SK-N-SH (cell line): ENCODE measurements at regions not wholly inside any gene's neighbourhood (a gene's known extent, or its start where the extent isn't known, plus 50 kb on each side); places are given as distances from the start of the nearest gene placed in this dataset.

Experiments used
- CTCF ChIA-PET: fragments of 300-600, 350-600 bp; formaldehyde crosslinking; extraction: SDS; loops from one replicate; lab custom pipeline; 2021; lab: Yijun Ruan, JAX
- POLR2A ChIA-PET: fragments of 350-600 bp; sonication (Branson Sonifier 250); formaldehyde crosslinking; extraction: SDS; loops from one replicate; lab custom pipeline; 2020; ENCODE audit warnings: antibody characterized with exemption, inconsistent platforms; lab: Yijun Ruan, JAX
- DNase-seq: peaks from one replicate; pipeline ENCODE4 v3.0.0; 2012
- H2AFZ ChIP-seq: fragments of 200-600 bp; sonication (generic); 2 replicates; pipeline ENCODE4 v1.8.1; 2016; ENCODE audit warnings: antibody characterized with exemption, mild to moderate bottlenecking, low read depth
- H3F3A ChIP-seq: fragments of 200-600 bp; sonication (generic); replicated peaks from 2 replicates; pipeline ENCODE3; 2016; ENCODE audit warnings: antibody characterized with exemption, mild to moderate bottlenecking; ENCODE audit not compliant: insufficient read depth
- H3K27ac ChIP-seq, 2 experiments: fragments of 200-500 bp in 1 of 2; fragments of 200-600 bp in 1 of 2; sonication (Bioruptor generic) in 1 of 2; sonication (generic), shearing (Covaris generic) in 1 of 2; 2 replicates each; pipeline versions ENCODE4 v1.5.1 to v1.6.1; 2014 to 2016; ENCODE audit warnings: low read depth in 2 of 2, inconsistent platforms in 1 of 2, low read length in 1 of 2, mild to moderate bottlenecking in 1 of 2, mixed read lengths in 1 of 2
- H3K27me3 ChIP-seq: fragments of 200-600 bp; sonication (generic), shearing (Covaris generic); 2 replicates; pipeline ENCODE4 v1.6.1; 2016; ENCODE audit warnings: mixed run types; ENCODE audit not compliant: insufficient read depth
- H3K36me3 ChIP-seq, 2 experiments: fragments of 200-500 bp in 1 of 2; fragments of 200-600 bp in 1 of 2; sonication (Bioruptor generic) in 1 of 2; sonication (generic) in 1 of 2; replicated peaks in 1 of 2; 2 replicates each; pipeline versions ENCODE3 to v1.5.1; 2014 to 2016; ENCODE audit warnings: low read length in 1 of 2, mild to moderate bottlenecking in 1 of 2; ENCODE audit not compliant: insufficient read depth in 2 of 2, control insufficient read depth in 1 of 2
- H3K4me1 ChIP-seq, 2 experiments: fragments of 200-500 bp in 1 of 2; fragments of 200-600 bp in 1 of 2; sonication (Bioruptor generic) in 1 of 2; sonication (generic), shearing (Covaris generic) in 1 of 2; 2 replicates each; pipeline versions ENCODE4 v1.5.1 to v1.6.1; 2014 to 2016; ENCODE audit warnings: low read depth in 1 of 2, low read length in 1 of 2, mixed run types in 1 of 2; ENCODE audit not compliant: insufficient read depth in 2 of 2, control insufficient read depth in 1 of 2
- H3K4me2 ChIP-seq: fragments of 200-600 bp; sonication (generic), shearing (Covaris generic); 2 replicates; pipeline ENCODE4 v1.6.1; 2017; ENCODE audit warnings: mixed run types
- H3K4me3 ChIP-seq, 2 experiments: fragments of 200-500 bp in 1 of 2; fragments of 200-600 bp in 1 of 2; sonication (Bioruptor generic) in 1 of 2; sonication (generic), shearing (Covaris generic) in 1 of 2; 2 replicates each; pipeline versions ENCODE4 v1.5.1 to v1.8.1; 2014 to 2016; ENCODE audit warnings: low read depth in 2 of 2, inconsistent platforms in 1 of 2, low read length in 1 of 2, mild to moderate bottlenecking in 1 of 2, mixed read lengths in 1 of 2, moderate library complexity in 1 of 2
- H3K79me2 ChIP-seq: fragments of 200-600 bp; sonication (generic); 2 replicates; pipeline ENCODE4 v1.8.1; 2017; ENCODE audit warnings: mild to moderate bottlenecking; ENCODE audit not compliant: insufficient read depth
- H3K9ac ChIP-seq: fragments of 200-600 bp; sonication (generic); 2 replicates; pipeline ENCODE4 v1.6.1; 2017; ENCODE audit warnings: mixed run types
- H3K9me2 ChIP-seq: fragments of 200-600 bp; sonication (generic); 2 replicates; pipeline ENCODE4 v1.6.1; 2017; ENCODE audit warnings: mixed run types
- H3K9me3 ChIP-seq: fragments of 200-600 bp; sonication (generic); 2 replicates; pipeline ENCODE4 v1.6.1; 2017; ENCODE audit warnings: mixed run types, mild to moderate bottlenecking, moderate library complexity
- H4K20me1 ChIP-seq: fragments of 200-600 bp; sonication (generic); 2 replicates; pipeline ENCODE4 v1.6.1; 2017; ENCODE audit warnings: mild to moderate bottlenecking, mixed run types; ENCODE audit not compliant: insufficient read depth
- CHD2 ChIP-seq: fragments of 150-350 bp; IDR thresholded peaks from 2 replicates; pipeline ENCODE4 v1.6.1; 2018; ENCODE audit warnings: low read length; ENCODE audit not compliant: partially characterized antibody
- ELF1 ChIP-seq: IDR thresholded peaks from 2 replicates; pipeline ENCODE4 v1.4.0; 2012
- EP300 ChIP-seq, 2 experiments: IDR thresholded peaks; 2 replicates each; pipeline versions ENCODE4 v1.4.0 to v1.6.1; 2012; ENCODE audit warnings: borderline replicate concordance in 1 of 2, low read depth in 1 of 2, low read length in 1 of 2
- EZH2phosphoT487 ChIP-seq: fragments of 200-600 bp; sonication (generic); IDR thresholded peaks from 2 replicates; pipeline ENCODE4 v1.6.1; 2017; ENCODE audit warnings: low read depth, mixed run types, mild to moderate bottlenecking, antibody characterized with exemption, moderate library complexity, borderline replicate concordance
- FOSL2 ChIP-seq: IDR thresholded peaks from 2 replicates; pipeline ENCODE4 v1.4.0; 2012; ENCODE audit warnings: low read depth, mild to moderate bottlenecking, moderate library complexity, borderline replicate concordance
- FOXJ3 ChIP-seq: sonication (generic); formaldehyde crosslinking; IDR thresholded peaks from 2 replicates; pipeline ENCODE4 v1.5.1; 2020; ENCODE audit warnings: mild to moderate bottlenecking, missing genetic modification reagents
- GABPA ChIP-seq: IDR thresholded peaks from 2 replicates; pipeline ENCODE4 v1.4.0; 2012; ENCODE audit warnings: low read depth, mild to moderate bottlenecking
- MEF2A ChIP-seq: IDR thresholded peaks from 2 replicates; pipeline ENCODE4 v1.4.0; 2012; ENCODE audit warnings: low read depth, borderline replicate concordance
- NFIC ChIP-seq: IDR thresholded peaks from 2 replicates; pipeline ENCODE4 v1.4.0; 2012; ENCODE audit warnings: borderline replicate concordance
- NRF1 ChIP-seq: IDR thresholded peaks from 2 replicates; pipeline ENCODE4 v1.6.1; 2012; ENCODE audit warnings: low read depth, mild to moderate bottlenecking, low read length
- RAD21 ChIP-seq: IDR thresholded peaks from 2 replicates; pipeline ENCODE4 v1.6.1; 2012; ENCODE audit warnings: mild to moderate bottlenecking, low read length
- RFX5 ChIP-seq: IDR thresholded peaks from 2 replicates; pipeline ENCODE4 v1.6.1; 2012; ENCODE audit warnings: mild to moderate bottlenecking, improper control_type of control experiment, low read length
- TAF1 ChIP-seq: IDR thresholded peaks from 2 replicates; pipeline ENCODE4 v1.6.1; 2012; ENCODE audit warnings: low read depth, mild to moderate bottlenecking, low read length, moderate library complexity, borderline replicate concordance
- TEAD4 ChIP-seq: IDR thresholded peaks from 2 replicates; pipeline ENCODE4 v1.4.0; 2012; ENCODE audit warnings: mild to moderate bottlenecking, borderline replicate concordance; ENCODE audit not compliant: insufficient read depth
- YY1 ChIP-seq: IDR thresholded peaks from 2 replicates; pipeline ENCODE4 v1.4.0; 2012; ENCODE audit warnings: low read depth, mild to moderate bottlenecking
- WGBS: methylation state at CpG from one replicate; pipeline ENCODE4 v1.1.6; 2017; ENCODE audit warnings: low lambda C conversion rate; 5-methylcytosine and 5-hydroxymethylcytosine counted together
- TF ChIP-seq, protein P1 (sequence below): IDR thresholded peaks from 2 replicates; pipeline ENCODE4 v1.4.0; 2012; ENCODE audit warnings: low read depth, borderline replicate concordance
- TF ChIP-seq, protein P2 (sequence below): IDR thresholded peaks from 2 replicates; pipeline ENCODE4; 2012
- TF ChIP-seq, protein P3 (sequence below): fragments of 150-350 bp; IDR thresholded peaks from 2 replicates; pipeline ENCODE4 v1.6.1; 2016; ENCODE audit warnings: mild to moderate bottlenecking, low read depth, low read length
- TF ChIP-seq, protein P4 (sequence below): fragments of 150-350 bp; IDR thresholded peaks from 2 replicates; pipeline ENCODE4 v1.6.1; 2017; ENCODE audit warnings: antibody characterized with exemption, low read length, low read depth, borderline replicate concordance
- TF ChIP-seq, protein P5 (sequence below): IDR thresholded peaks from 2 replicates; pipeline ENCODE4 v1.4.0; 2012; ENCODE audit warnings: low read depth
- TF ChIP-seq, protein P6 (sequence below): IDR thresholded peaks from 2 replicates; pipeline ENCODE4 v1.6.1; 2012; ENCODE audit warnings: mild to moderate bottlenecking, low read depth, low read length, moderate library complexity

DNA sequence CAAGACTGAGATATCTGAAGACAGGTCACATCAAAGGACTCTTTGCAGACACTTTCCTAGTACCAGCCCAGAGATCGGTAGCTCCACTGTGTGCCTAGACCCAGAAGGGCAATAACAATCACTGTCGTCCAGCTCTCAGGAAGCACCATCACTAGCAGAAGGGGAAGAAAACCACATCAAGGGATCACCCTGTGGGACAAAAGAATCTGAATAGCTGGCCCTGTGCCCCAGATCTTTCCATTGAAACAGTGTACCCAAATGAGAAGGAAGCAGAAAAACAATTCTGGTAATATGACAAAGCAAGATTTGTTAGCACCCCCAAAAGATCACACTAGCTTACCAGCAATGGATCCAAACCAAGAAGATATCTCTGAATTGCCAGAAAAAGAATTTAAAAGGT is 404.4 kb upstream of the NECTIN3 start:
- Histone ChIP-seq H3F3A (no peaks in the 10 kb centered on the region), H3K9me3 (no peaks in the 10 kb centered on the region), H4K20me1 (no peaks in the 10 kb centered on the region), H3K9me2 (no peaks in the 10 kb centered on the region), H3K4me3 (no peak overlapping the region), H3K79me2 (no peaks in the 10 kb centered on the region), H3K9ac (no peak overlapping the region), H2AFZ (no peak overlapping the region), H3K27me3 (no peaks in the 10 kb centered on the region), H3K4me2 (no peak overlapping the region), H3K36me3 (no peaks in the 10 kb centered on the region), H3K4me1 (no peaks in the 10 kb centered on the region), H3K27ac (no peak overlapping the region)
- ChIA-PET CTCF (interaction anchor here (1.2 kb wide), 1 partner anchor 13 kb away, joined by 3 read pairs; no protein-coding TSS in a partner anchor), POLR2A (no interaction called here)
- DNase-seq = no peak
- no peak for TF ChIP-seq FOXJ3
- TF ChIP-seq FOSL2 = no peak
- WGBS = 94% methylated on average over 2 of the region's 2 CpGs

DNA sequence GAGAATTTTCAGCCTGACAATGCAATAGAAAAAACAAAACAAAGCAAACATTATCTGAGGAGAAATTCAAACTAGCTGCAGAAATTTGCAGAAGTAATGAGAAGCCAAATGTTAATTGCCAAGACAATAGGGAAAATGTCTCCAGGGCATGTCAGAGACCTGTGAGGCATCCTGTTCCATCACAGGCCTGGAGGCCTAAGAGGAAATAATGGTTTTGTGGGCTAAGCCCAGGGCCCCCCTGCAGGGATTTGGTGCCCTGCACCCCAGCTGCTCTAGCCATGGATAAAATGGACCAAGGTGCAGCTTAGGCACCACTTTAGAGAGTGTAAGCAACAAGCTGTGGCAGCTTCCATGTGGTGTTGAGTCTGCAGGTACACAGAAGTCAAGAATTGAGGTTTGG is 401.2 kb upstream of the NECTIN3 start:
- Histone ChIP-seq H3K4me3 (no peak overlapping the region), H3K4me2 (no peak overlapping the region), H3K9me3 (no peaks in the 10 kb centered on the region), H3K9me2 (no peaks in the 10 kb centered on the region), H3K79me2 (no peaks in the 10 kb centered on the region), H2AFZ (no peak overlapping the region), H3F3A (no peaks in the 10 kb centered on the region), H3K27me3 (no peaks in the 10 kb centered on the region), H3K27ac (no peak overlapping the region), H3K9ac (no peak overlapping the region), H4K20me1 (no peaks in the 10 kb centered on the region), H3K36me3 (no peaks in the 10 kb centered on the region), H3K4me1 (no peaks in the 10 kb centered on the region)
- ChIA-PET POLR2A (no interaction called here), CTCF (no interaction called here)
- TF ChIP-seq, protein P1, sequence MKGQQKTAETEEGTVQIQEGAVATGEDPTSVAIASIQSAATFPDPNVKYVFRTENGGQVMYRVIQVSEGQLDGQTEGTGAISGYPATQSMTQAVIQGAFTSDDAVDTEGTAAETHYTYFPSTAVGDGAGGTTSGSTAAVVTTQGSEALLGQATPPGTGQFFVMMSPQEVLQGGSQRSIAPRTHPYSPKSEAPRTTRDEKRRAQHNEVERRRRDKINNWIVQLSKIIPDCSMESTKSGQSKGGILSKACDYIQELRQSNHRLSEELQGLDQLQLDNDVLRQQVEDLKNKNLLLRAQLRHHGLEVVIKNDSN = no peak
- TF ChIP-seq ELF1 (no peak), RFX5 (no peak), YY1 (no peak), TAF1 (no peak), RAD21 (no peak), EP300 (IDR thresholded peaks at IDR 0.05; ENCODE audit: borderline replicate concordance in 1 of 2, low read depth in 1 of 2, low read length in 1 of 2) (no peak), MEF2A (no peak), TEAD4 (no peak), NFIC (no peak), GABPA (no peak), NRF1 (no peak), CHD2 (no peak), EZH2phosphoT487 (no peak), FOSL2 (no peak)
- TF ChIP-seq, protein P2, sequence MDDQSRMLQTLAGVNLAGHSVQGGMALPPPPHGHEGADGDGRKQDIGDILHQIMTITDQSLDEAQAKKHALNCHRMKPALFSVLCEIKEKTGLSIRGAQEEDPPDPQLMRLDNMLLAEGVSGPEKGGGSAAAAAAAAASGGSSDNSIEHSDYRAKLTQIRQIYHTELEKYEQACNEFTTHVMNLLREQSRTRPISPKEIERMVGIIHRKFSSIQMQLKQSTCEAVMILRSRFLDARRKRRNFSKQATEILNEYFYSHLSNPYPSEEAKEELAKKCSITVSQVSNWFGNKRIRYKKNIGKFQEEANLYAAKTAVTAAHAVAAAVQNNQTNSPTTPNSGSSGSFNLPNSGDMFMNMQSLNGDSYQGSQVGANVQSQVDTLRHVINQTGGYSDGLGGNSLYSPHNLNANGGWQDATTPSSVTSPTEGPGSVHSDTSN = no peak
- TF ChIP-seq, protein P3, sequence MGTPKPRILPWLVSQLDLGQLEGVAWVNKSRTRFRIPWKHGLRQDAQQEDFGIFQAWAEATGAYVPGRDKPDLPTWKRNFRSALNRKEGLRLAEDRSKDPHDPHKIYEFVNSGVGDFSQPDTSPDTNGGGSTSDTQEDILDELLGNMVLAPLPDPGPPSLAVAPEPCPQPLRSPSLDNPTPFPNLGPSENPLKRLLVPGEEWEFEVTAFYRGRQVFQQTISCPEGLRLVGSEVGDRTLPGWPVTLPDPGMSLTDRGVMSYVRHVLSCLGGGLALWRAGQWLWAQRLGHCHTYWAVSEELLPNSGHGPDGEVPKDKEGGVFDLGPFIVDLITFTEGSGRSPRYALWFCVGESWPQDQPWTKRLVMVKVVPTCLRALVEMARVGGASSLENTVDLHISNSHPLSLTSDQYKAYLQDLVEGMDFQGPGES = no peak
- TF ChIP-seq, protein P4, sequence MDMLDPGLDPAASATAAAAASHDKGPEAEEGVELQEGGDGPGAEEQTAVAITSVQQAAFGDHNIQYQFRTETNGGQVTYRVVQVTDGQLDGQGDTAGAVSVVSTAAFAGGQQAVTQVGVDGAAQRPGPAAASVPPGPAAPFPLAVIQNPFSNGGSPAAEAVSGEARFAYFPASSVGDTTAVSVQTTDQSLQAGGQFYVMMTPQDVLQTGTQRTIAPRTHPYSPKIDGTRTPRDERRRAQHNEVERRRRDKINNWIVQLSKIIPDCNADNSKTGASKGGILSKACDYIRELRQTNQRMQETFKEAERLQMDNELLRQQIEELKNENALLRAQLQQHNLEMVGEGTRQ = no peak
- TF ChIP-seq, protein P5, sequence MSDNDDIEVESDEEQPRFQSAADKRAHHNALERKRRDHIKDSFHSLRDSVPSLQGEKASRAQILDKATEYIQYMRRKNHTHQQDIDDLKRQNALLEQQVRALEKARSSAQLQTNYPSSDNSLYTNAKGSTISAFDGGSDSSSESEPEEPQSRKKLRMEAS = no peak
- TF ChIP-seq, protein P6, sequence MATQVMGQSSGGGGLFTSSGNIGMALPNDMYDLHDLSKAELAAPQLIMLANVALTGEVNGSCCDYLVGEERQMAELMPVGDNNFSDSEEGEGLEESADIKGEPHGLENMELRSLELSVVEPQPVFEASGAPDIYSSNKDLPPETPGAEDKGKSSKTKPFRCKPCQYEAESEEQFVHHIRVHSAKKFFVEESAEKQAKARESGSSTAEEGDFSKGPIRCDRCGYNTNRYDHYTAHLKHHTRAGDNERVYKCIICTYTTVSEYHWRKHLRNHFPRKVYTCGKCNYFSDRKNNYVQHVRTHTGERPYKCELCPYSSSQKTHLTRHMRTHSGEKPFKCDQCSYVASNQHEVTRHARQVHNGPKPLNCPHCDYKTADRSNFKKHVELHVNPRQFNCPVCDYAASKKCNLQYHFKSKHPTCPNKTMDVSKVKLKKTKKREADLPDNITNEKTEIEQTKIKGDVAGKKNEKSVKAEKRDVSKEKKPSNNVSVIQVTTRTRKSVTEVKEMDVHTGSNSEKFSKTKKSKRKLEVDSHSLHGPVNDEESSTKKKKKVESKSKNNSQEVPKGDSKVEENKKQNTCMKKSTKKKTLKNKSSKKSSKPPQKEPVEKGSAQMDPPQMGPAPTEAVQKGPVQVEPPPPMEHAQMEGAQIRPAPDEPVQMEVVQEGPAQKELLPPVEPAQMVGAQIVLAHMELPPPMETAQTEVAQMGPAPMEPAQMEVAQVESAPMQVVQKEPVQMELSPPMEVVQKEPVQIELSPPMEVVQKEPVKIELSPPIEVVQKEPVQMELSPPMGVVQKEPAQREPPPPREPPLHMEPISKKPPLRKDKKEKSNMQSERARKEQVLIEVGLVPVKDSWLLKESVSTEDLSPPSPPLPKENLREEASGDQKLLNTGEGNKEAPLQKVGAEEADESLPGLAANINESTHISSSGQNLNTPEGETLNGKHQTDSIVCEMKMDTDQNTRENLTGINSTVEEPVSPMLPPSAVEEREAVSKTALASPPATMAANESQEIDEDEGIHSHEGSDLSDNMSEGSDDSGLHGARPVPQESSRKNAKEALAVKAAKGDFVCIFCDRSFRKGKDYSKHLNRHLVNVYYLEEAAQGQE = no peak
- DNase-seq = no peak
